ENCODE measurements at regions not wholly inside any gene's neighbourhood (a gene's known extent, or its start where the extent isn't known, plus 50 kb on each side); places are given as distances from the start of the nearest gene placed in this dataset.

DNA sequence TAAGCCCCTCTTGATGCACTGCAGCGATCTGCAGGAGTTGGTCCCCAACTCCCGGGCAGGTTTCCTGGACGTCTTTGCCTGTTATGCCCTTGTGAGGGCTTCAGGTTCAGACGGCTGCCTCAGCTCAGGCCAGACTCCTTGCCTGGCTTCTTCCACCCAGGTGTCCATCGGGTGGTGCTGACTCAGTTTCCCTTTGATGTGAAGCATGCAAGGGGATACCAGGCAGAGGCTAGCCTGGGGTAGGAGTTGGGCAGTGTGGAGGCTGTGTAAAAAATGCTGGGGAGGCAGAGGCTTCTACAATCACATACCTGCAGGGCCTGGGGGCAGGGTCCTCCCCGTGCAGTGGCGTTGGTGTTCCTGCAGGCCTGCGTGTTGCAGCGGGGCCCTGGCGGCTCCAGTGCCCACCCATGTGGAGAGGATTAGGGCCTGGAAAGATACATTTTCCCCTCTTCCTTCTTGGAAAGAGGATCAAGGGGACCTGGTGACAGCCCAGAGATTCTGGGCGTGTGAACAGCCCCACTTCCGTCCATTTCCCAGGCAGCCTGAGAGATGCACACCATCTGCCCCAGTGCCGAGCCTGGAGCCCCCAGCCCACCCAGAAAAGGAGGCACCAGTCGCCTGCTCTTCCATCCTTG lies 338.3 kb downstream of the DYSF start:
- DNase-seq (ENCODE audit: low spot score), result no peak

DNA sequence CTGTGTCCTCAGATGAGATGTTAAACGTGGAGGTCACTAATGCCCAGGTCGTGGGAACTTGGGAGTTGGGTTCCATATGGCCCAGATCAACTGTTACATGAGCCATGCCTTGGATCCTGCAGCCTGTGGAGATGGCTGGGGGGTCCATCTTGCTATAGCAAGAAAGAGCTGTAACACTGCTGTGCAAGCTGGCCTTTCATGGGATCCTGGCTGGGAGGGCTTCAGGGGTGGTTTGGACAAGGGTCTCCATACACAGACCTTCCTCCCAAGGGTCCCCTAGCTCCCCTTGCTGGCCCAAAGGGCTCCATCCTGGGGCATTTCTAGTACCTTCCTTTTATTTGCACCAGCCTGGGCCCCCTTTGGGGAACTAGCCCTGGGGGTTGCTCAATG lies 337.7 kb downstream of the DYSF start:
- no peak for DNase-seq (ENCODE audit: low spot score)

DNA sequence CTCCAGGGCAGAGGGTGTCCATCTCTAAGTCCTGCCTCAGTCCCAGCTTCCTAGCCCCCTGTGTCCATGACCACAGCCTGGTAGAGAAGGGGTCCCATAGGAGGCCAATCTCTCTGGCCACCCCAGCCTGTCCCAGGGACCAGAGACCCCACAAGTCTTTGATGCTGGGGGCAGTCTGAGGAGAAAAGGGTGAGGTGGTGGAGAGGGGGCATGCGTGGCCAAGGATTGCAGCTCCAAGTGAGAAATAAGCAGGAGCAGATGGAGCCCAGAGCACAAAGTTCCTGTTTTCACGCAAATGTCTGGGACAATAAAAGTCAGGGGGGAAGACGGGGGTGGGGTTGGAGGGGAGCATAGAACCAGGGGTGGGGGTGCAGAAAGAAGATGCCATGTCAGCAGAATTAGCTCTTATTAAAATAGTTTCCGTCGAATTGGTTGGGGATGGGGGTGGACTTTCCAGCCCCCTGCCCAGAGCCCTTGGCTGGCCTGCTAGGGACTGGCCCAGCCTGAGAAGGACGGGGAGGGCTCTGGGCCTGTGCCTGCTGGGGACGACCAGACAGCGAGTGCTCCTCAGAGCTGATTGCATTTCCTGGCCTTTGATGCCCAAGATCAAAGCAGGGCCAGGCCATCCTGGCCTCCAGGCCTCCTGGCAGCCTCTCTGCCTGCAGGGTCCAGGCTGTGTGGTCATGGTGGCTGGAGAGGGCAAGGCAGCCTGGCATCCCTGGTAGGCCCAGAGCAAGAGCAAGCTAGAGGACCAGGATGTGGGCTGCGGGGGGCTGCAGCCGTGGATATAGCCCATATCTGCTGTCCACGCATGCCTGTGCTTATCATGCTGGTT lies 337.1 kb downstream of the DYSF start:
- no peak for DNase-seq (ENCODE audit: low spot score)

GRCh38 chr2:71789556-71790204 lies 336.3 kb downstream of the DYSF start:
- DNase-seq (ENCODE audit: low spot score), result no peak

DNA sequence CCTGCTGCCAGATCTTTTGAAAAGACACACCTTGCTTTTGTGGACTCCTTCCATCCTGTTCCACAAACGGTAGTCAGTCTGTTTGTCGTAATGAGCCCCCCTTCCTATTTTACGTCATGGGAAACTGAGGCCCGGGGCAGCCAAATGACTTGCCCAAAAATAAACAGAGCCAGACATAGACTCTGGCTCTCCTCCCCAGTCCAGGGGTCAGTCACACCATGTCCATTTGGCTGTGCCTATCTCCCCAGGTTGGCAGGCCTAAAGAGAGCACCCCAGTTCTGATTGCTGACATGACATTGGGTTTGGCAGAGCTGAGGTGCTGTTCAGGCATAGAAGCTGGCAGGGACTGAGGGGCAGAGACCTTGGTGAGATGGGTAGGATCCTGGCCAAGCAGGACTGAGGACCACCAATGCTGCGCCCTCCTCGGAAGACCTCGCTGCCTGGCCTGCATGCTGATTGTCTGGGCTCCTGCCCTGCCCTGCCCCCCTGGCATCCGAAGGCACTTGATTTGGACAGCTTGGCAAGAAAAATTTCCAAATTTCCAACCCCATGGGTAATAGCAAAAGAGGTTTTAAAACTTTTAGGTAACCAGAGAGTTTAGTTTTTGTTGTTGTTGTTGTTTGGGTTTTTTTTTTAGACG lies 335.4 kb downstream of the DYSF start:
- no peak for DNase-seq (ENCODE audit: low spot score)

DNA sequence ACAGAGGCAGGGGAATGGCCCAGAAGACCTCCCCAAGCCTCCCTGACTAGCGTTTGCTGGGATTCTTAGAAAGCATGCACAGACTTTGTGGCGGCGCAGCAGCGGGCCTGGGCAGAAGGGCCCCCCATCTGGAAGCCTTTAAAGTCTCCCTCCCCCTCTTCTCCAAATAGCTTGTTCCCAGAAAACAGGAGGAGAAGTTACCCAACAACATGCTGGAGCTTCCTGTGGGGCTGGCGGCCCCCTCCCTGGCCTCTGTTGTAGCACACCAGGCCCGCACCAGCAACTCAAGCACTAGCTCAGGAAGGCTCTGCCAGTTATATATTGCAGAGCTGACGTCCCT lies 334.8 kb downstream of the DYSF start:
- DNase-seq (ENCODE audit: low spot score), result no peak

GRCh38 chr2:71787476-71788185 lies 334.3 kb downstream of the DYSF start:
- DNase-seq (ENCODE audit: low spot score), result no peak

DNA sequence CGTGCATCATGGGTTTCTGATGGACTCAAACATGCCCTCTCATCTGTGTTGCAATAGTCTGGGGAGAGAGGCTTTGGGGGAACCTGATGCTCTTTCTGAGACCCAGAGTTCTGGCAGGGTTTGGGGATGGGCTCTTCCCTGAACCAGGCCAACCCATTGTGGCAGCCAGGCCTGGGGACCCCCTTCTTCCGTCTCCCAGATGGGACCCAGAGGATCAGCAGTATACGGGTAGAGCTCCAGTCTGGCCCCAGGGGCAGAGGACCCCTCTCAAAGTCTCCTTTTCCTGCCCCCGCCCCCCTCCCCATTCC lies 333.7 kb downstream of the DYSF start:
- no peak for DNase-seq (ENCODE audit: low spot score)

DNA sequence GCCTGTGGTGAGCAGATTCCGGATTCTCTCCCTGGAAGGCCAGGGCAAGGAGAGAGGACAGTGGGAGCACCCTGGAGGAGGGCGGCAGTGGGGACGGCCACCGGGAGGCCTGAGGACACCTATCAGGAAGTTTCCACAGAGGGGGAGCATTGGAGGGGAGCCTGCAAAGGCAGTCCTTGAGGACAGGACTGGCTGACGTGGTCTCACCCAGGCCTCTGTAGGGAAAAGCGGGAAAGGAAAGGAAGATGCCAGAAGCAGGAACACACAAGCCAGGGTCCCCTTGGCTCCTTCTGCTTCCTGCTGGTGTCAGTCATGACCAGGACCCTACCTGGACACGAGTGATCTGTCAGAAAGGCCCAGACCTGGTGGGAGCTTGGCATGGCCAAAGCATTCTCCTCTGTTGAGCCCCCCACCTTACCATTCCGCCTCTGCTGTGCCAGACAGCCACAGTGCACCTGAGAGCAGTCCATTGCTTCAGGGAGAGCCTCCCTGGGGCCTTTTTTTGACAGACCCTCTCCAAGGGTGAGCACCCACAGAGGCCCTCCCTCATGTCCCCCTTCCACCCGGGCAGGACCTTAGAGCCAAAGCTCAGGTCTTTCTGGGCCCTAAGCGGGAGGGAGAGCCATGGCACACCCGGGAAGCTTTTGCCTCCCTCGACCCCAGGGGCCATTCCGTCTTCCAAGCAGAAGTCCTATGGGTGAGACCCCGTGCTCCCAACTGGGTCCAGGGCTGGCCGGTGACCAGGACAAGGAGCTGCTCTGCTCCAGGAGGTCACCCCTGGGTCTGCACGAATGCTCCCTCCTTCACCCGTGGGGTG lies 333.1 kb downstream of the DYSF start:
- DNase-seq (ENCODE audit: low spot score), result no peak

- DNase-seq (ENCODE audit: low spot score), result no peak
These were observed 332.2 kb downstream of the DYSF start for GRCh38 chr2:71785516-71785981.

- no peak for DNase-seq (ENCODE audit: low spot score)
These were observed 331.6 kb downstream of the DYSF start for GRCh38 chr2:71784734-71785511.

GRCh38 chr2:71783815-71784214 lies 330.5 kb downstream of the DYSF start:
- DNase-seq (ENCODE audit: low spot score), result no peak

GRCh38 chr2:71783215-71783614 lies 329.9 kb downstream of the DYSF start:
- no peak for DNase-seq (ENCODE audit: low spot score)

DNA sequence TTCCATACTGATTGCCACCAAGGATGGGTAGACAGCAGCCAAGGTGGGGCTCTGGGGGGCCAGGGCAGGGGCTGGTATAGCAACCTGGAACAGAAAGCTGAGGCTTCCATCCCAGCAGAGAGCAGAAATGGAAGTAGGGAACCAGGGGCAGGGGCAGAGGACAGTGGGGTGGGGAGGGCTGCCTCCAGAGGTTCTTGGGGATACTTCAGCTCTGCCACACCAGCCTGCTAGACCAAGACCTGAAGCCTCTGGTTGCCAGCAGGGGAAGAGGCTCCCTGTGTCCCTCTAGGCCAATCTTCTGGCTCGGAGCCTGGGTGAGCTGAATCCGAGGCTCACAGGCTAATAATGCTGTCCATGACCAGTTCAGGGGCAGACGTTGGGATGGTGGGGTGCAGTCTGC lies 329.0 kb downstream of the DYSF start:
- DNase-seq (ENCODE audit: low spot score), result no peak

GRCh38 chr2:71781695-71782228 lies 328.4 kb downstream of the DYSF start:
- DNase-seq (ENCODE audit: low spot score), result no peak

DNA sequence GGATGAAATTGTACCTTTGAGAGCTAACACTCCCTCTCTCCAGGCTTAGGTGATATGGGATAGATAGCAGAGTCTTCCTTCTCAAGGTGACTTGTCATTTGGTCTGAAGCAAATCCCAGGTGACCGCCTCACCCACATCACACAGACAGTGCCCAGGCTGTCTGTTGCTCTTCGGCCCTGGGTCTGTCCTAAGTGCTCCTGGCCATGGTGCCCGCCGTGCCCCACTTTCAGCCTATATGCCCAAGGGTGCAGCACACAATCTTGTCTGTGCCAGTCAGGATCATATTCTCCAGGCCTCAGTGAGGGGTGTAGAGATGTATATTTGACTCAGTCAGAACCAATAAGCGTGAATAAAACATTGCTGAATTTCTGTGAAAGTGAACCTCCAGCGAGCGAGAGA lies 326.8 kb downstream of the DYSF start:
- DNase-seq (ENCODE audit: low spot score), result no peak

- no peak for DNase-seq (ENCODE audit: low spot score)
These were observed 326.4 kb downstream of the DYSF start for GRCh38 chr2:71779774-71780105.

DNA sequence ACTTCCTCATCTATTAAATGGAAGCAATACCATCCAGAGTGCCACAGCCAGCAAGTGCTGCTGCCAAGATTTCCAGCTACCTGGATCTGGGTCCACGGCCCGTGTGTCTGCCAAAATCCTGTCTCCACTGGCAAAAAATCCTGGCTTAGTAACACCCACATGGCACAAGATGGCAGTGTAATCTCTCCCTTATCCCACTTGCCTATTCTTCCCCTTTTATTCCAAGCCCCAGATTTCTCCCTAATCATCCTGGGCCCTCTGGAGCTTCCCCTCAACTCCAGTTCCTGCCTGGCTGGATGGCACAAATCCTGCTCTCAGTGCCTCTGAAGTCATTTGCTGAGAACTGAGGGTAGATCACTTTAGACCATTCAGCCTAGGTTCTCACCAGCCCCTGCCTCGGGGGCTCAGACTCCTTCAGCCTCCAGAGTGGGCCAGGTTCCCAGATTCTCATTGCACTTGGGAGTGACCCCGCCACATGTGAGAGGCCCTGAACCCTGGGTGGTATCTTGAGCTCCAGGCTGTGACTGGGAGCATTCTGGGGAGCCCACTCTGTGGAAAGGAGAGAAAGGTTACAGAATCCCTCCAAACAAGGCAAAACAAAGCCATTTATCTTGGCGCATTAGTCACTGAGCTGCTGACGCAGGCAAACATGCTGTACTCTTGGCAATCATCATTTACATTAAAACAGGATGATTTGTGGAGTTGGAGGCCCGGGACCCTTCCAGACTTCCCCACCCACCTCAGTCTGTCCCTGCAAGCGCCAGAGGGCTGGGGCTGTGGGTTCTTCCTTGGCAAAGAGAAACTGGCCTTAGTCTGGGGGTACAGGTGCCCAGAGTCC lies 325.8 kb downstream of the DYSF start:
- no peak for DNase-seq (ENCODE audit: low spot score)

- peak; percentile 41 for DNase-seq (ENCODE audit: low spot score)
These were observed 325.2 kb downstream of the DYSF start for GRCh38 chr2:71778514-71778913.

DNA sequence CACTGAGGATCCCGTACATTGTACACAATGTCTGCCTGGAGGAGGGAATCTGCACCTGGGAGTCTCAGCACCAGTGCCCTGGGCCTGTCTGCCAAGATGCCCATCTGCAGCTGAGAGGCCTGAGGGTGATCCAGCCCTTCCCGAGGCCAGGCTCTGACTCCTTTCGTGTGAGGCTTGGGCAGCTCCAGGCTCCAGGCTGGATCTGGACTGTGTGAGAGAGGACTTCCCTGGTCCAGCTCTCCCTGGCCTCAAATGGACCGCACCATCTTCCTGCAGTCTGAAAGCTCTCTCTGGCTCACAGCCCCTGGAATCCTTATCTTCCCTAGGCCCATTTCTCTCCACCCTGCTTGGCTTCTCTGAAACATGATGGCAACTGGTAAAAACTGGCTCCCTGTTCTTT lies 324.6 kb downstream of the DYSF start:
- no peak for DNase-seq (ENCODE audit: low spot score)
